ENCODE measurements at regions not wholly inside any gene's neighbourhood (a gene's known extent, or its start where the extent isn't known, plus 50 kb on each side); places are given as distances from the start of the nearest gene placed in this dataset.
"Not testable (repeated sequence)": the region's sequence is repeated elsewhere in the genome, so short reads cannot be mapped to it uniquely, and the experiment has no call there.

DNA sequence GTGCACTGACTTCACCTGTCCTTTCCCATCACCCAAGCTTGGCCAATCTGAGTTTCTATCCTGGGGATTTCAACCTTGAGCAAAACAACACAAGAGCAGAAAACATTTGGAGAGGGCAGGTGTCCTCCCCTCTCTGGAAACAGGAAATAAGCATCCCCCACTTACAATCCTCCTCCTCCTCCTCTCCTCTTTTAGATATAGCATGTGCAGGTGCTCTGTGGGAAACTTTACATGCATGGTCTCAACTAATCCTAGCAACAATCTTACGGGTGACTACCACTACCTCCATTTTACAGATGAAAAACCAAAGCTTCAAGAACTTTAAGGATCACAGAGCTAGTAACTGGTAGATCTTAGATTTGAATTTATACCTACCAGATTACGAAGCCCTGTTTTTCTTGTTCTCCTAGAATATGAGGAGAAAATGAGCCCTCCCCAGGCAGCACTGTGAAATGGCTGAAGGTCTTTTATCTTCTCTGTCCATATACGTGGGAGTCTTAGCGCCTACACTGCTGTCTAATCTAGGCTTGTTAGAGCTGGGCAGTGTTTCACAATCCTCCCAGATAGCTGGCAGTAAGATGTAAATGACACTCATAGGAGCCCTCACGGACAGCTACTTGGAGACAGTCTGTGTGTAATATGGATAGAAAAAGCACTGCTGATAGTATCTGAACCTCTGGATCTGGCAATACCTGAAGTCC, 301.2 kb upstream of the PROK2 start:
- DNase-seq, result no peak

DNA sequence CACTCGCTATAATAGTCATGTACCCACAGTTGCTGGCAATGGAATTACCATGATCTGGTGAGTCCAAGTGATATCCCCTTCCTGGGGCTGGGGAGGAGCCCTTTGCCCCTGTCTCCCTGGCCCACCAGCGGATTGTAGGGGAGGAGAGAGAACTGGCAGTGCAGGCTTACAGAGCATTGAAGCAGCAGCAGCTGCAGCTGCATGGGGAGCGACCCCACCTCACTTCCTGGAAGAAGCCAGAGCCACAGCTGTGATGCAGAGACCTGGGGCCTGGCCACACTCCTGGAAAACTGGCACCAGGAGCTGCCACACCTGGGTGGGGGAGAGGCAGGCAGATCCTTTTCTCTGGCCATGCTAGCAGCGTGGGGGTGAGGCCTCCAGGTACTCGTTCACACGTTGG, 300.1 kb upstream of the PROK2 start:
- DNase-seq, result no peak

- no peak for DNase-seq
Measured at GRCh38 chr3:72082776-72083462, 298.0 kb upstream of the PROK2 start.

DNA sequence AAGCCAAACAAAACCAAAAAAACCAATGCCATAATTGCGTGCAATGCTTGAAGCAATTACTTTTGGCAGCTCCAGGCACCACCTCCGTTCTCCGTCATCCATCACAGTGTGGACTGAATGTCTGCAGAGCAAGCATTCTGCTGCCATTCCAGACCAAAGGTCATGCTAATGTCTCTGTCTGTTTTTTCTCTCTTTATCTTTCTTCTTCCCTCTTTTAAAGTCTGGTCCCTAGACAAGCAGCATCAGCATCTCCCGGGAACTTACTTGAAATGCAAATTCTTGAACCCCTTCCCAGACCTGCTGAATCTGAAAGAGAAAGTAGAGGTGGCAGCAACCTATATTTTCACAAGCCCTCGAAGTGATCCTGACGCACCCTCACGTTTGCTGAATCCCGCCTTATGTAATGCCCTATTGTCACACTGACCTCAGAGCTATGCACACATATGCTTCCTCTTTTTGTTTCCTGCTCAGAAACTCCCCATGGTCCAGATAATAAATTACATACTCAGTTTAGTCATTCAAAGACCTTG, 297.3 kb upstream of the PROK2 start:
- DNase-seq, result no peak

- no peak for DNase-seq
Measured at GRCh38 chr3:72081471-72082185, 296.7 kb upstream of the PROK2 start.

- DNase-seq, result no peak
Measured at GRCh38 chr3:72080800-72081199, 295.9 kb upstream of the PROK2 start.

DNA sequence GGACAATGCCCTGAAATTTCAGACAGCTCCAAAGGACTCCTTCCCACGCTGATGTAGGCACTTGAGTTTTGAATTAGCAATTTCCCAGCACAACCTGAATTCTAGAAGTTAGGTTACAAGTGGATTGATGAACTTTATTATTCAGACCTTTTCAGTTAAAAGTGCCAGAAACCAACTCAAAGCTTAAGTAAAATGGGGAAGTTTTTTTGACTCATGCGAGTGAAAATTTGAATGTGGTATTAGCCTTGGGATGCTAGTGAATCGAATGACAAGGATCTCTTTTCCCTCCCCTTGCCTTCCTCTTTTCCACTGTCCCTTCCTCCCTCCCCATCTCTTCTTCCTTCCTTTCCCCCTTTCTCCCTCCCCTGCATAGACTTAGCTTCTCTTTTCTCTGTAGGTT, 295.1 kb upstream of the PROK2 start:
- no peak for DNase-seq

DNA sequence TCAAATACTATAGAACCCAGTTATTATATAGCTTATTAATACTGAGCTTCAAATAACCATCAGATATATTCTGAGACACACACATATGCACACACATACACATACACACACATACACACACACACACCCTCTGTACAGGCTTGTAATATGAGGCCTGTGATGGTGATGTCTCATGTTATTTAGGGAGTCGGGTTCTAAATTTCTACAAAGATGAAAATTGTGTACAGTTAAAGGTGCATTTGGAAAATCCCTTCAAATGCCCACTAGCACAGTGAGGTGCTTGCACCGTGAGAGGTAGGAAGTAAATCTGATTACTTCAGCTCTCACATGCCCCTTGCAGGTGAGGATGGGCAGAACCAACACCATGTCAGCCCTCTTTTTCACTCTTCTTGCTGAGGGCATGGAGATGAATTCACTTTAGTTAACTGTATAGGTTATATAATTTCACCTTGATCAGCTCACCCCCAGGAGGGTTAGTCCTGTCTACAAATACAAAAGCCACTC, 294.5 kb upstream of the PROK2 start:
- no peak for DNase-seq

DNA sequence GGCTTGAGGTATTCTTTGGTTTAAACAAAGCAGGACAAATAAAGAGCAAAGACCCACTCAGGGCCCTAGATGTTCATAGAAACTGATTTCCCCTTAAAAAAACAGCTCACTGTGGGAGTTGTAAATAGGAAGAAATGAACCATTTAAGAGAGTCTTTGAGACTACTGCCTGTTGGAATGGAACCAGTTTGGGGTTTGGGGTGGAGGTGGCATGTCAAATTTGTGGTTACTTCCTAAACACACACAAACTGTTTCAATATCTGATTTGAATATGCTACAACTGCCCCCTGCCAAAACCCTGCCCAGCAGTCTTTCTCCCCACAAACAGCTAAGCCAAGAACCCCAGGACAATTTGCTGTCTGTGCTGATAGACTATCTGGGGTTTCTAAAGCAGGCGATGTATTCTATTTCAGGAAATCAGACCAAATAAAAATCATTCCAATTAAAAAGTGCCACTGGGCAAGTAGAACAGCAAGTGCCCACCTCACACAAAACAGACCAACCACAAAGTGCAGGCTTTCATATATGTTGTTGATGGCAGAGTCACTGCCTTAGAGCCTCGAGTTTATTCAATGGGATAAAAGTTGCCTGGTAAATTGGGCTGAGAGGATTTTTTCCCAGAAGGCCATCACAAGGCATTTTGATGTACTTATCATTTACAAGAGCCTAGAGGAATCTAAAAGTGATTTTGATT, 293.9 kb upstream of the PROK2 start:
- DNase-seq, result no peak

DNA sequence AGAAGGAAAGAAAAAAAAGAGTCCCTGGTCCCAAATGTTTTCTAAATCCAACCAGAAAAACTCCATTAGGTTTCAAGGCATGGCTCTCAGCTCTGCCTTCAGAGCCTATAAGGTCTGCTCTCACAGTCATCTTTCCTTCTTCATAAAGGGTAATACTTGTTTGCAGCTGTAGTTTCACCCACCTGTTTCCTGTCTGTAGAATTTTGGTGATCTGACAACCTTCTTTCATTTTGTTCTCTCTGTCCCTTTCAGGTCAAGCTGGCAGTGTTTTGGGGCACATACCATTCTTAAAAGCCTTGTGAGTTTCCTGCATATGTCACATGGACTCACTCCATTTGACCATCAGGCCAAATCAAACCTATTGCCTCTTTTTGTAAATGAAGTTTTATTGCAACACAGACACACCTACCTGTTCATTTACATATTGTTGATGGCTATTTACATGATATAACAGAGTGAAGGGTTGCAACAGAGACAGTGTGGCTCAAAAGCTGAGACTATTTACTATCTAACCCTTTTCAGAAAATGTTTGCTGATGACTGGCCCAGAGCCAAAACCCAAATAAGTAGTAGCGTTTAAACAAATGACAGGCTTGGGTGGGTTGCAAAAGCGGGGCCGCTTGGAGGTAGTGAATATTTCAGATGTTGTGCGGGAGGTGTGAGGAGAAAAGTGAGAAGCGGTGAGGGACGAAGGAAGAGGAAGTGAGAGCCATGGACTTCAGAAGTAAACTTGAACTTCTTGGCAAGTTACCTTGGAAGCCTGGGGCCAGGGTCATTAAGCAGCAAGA, 292.7 kb upstream of the PROK2 start:
- DNase-seq, result no peak

GRCh38 chr3:72075848-72076247, 290.9 kb upstream of the PROK2 start:
- not testable (repeated sequence) for DNase-seq

- DNase-seq, result no peak
Measured at GRCh38 chr3:72071624-72072023, 286.7 kb upstream of the PROK2 start.

DNA sequence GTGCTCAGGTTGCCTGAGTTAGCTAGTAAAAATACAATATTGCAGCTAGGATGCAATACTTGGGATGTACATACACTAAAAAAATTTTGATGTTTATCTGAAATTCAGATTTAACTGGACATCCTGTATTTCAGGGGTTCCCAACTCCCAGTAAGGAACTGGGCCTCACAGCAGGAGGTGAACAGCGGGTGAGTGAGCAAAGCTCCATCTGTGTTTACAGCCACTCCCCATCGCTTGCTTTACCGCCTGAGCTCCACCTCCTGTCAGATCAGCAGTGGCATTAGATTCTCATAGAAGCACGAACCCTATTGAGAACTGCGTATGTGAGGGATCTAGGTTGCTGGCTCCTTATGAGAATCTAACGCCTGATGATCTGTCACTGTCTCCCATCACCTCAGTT, 285.1 kb upstream of the PROK2 start:
- DNase-seq, result no peak

DNA sequence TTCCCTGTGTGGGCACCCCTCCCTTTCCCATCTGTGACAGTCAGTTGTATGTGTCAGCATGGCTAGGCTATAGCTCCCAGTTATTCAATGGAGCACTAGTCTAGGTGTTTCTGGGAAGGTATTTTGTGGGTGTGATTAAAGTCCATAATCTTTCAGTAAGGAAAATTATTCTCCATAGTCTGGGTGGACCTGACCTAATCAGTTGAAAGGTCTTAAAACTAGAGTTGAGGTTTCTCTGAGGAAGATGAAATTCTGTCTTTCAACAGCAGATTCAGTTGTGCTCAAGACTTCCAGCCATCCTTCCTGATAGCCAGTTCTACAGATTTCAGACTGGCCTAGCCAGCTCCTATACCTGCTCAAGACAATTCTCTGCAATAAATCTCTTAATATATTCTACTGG, 284.6 kb upstream of the PROK2 start:
- no peak for DNase-seq

DNA sequence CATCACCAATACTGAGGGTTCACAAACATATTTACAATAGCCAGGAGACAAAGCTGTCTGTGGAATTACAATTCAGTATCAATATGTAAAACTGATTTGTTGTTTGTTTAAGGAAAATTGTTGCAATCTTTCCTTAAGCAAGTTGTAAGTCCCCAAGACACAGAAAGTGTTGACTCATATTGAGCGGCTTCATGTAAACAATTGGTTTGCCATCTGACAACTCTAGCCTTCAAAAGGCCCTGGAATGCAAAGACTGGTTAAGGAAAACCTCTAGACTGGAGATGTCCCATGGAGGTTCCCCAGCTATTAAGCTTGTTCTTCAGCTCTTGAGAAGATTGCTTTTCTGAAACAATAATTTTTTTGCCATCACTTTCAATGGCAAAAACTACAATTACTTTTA, 283.7 kb upstream of the PROK2 start:
- DNase-seq, result no peak

DNA sequence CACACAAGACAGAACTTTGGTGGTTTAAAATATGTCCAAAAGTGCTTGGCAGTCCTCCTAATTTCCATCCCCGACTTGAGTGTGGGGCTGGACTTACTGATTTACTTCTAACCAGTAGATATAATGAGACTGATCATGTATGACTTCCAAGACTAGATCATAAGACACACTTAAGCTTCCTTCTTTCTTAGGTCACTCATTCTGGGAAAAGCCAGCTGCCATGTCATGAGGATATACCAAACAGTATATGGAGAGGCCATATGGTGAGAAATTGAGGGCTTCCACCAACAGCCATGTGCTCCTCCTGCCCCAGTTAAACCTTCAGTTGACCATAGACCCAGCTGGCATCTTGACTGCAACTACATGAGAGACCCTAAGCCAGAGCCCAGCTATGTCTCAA, 282.8 kb upstream of the PROK2 start:
- DNase-seq, result no peak

- no peak for DNase-seq
Measured at GRCh38 chr3:72065872-72066641, 281.1 kb upstream of the PROK2 start.

DNA sequence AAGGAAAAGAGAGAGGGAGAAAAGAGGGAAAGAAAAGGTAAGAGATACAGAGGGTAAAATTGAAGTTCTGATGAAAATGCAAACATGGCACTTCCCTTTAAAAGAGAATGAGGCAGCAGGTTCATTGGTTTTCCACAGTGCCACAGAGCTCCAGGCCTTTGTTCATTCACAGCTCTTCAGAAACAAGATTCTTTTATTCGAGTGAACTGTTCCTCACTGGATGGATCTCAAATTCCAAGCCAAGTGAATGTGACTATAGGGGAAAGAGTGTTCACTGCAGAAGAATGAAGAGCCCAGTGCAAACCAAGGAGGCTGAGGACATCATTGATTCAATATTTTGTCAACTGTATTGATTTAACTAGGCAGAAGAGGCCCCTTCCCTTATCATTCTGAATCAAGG, 280.3 kb upstream of the PROK2 start:
- no peak for DNase-seq

DNA sequence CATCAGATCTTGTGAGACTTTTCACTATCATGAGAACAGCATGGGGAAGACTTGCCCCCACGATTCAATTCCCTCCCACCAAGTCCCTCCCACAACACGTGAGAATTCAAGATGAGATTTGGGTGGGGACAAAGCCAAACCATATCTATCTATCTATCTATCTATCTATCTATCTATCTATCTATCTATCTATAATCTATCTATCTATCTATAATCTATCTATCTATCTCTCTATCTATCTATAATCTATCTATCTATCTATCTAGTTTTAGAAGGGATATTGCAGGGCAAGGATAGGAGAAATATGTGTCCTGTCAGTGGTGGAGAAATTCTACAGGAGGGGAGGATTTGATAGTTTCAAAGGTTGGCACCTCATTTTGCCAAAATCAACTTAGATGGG, 279.8 kb upstream of the PROK2 start:
- DNase-seq, result not testable (repeated sequence)

GRCh38 chr3:72062017-72062416, 277.1 kb upstream of the PROK2 start:
- DNase-seq, result no peak

DNA sequence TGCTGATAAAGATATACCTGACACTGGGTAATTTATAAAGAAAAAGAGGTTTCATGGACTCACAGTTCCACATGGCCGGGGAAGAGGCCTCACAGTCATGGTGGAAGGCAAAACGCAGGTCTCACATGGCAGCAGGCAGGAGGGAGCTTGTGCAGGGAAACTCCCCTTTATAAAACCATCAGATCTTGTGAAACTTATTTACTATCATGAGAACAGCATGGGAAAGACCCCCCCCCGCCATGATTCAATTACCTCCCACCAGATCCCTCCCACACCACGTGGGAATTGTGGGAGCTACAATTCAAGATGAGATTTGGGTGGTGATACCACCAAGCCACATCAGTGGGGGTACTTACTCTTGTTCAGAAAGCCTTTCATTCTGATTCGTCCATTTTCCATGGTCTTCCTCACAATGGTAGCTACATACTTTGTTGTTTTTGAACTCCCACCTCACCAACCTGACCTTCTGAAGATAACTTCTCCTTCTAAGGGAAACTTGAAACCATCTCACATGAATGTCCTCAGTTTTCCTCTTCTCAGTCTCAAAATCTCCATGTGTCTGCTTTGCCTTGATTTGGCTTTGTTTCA, 275.6 kb upstream of the PROK2 start:
- no peak for DNase-seq

Data from activated CD4-positive, CD25-positive, alpha-beta regulatory T cell (primary cell).